RPMI8226 (cell line): ENCODE measurements at regions not wholly inside any gene's neighbourhood (a gene's known extent, or its start where the extent isn't known, plus 50 kb on each side); places are given as distances from the start of the nearest gene placed in this dataset.
"Not testable (repeated sequence)": the region's sequence is repeated elsewhere in the genome, so short reads cannot be mapped to it uniquely, and the experiment has no call there.

Source experiments
- DNase-seq: peaks from one replicate; pipeline ENCODE4 v3.0.0-alpha.2; 2015

- no peak for DNase-seq
Observed at GRCh38 chr1:242613266-242613815, 88.8 kb upstream of the PLD5 start.

- DNase-seq: no peak
Observed at GRCh38 chr1:242610209-242610608, 85.7 kb upstream of the PLD5 start.

GRCh38 chr1:242605521-242605920, 81.0 kb upstream of the PLD5 start:
- DNase-seq: no peak

- DNase-seq: no peak
Observed at GRCh38 chr1:242602001-242602400, 77.5 kb upstream of the PLD5 start.

GRCh38 chr1:242593756-242594155, 69.3 kb upstream of the PLD5 start:
- not testable (repeated sequence) for DNase-seq

- no peak for DNase-seq
Observed at GRCh38 chr1:242586360-242586680, 61.8 kb upstream of the PLD5 start.

GRCh38 chr1:242585616-242586359, 61.3 kb upstream of the PLD5 start:
- DNase-seq: no peak

GRCh38 chr1:242582669-242583068, 58.2 kb upstream of the PLD5 start:
- no peak for DNase-seq

GRCh38 chr1:242579528-242580235, 55.2 kb upstream of the PLD5 start:
- no peak for DNase-seq
